Lung (tissue), 9 donors: ENCODE measurements at regions not wholly inside any gene's neighbourhood (a gene's known extent, or its start where the extent isn't known, plus 50 kb on each side); places are given as distances from the start of the nearest gene placed in this dataset.
"Not testable (repeated sequence)": the region's sequence is repeated elsewhere in the genome, so short reads cannot be mapped to it uniquely, and the experiment has no call there.

Experiments used
- ATAC-seq: fragments of 200-7000 bp; cut with Tn5 transposase; one replicate; pipeline ENCODE4 v1.9.1; 2020; ENCODE audit warnings: moderate number of reproducible peaks; ENCODE audit not compliant: insufficient read depth, low FRiP score
- DNase-seq, 3 donors: peaks; one replicate each; pipeline ENCODE4 v3.0.0-alpha.2; 2013 to 2017
- H3K27ac ChIP-seq, 2 donors: one replicate each; pipeline ENCODE4 v1.5.1; 2013; ENCODE audit warnings: mild to moderate bottlenecking in 2 of 2, moderate library complexity in 2 of 2, control low read depth in 1 of 2, inconsistent platforms in 1 of 2, low read depth in 1 of 2, low read length in 1 of 2
- H3K27me3 ChIP-seq, 3 donors: one replicate each; pipeline ENCODE4 v1.5.1; 2013; ENCODE audit warnings: low read length in 2 of 3; ENCODE audit not compliant: control insufficient read depth in 3 of 3, insufficient read depth in 3 of 3
- H3K36me3 ChIP-seq, 4 donors: one replicate each; pipeline ENCODE4 v1.5.1; 2013; ENCODE audit warnings: low read length in 4 of 4, mild to moderate bottlenecking in 1 of 4, moderate library complexity in 1 of 4; ENCODE audit not compliant: control insufficient read depth in 4 of 4, insufficient read depth in 4 of 4
- H3K4me1 ChIP-seq, 5 donors: one replicate each; pipeline ENCODE4 v1.5.1; 2013; ENCODE audit warnings: low read length in 5 of 5, mild to moderate bottlenecking in 2 of 5, moderate library complexity in 1 of 5; ENCODE audit not compliant: control insufficient read depth in 5 of 5, insufficient read depth in 5 of 5
- H3K4me3 ChIP-seq: one replicate; pipeline ENCODE4 v1.5.1; 2013; ENCODE audit warnings: mild to moderate bottlenecking, control low read depth, moderate library complexity
- H3K9ac ChIP-seq, 2 donors: one replicate each; pipeline ENCODE4 v1.5.1; 2013; ENCODE audit warnings: low read length in 2 of 2, control low read depth in 1 of 2; ENCODE audit not compliant: insufficient read depth in 1 of 2
- H3K9me3 ChIP-seq, 4 donors: one replicate each; pipeline ENCODE4 v1.5.1; 2013; ENCODE audit warnings: low read length in 3 of 4, mild to moderate bottlenecking in 1 of 4, moderate library complexity in 1 of 4; ENCODE audit not compliant: control insufficient read depth in 4 of 4, insufficient read depth in 3 of 4
- WGBS, 2 donors: extraction: QIAGEN DNeasy Blood & Tissue Kit; methylation state at CpG; one replicate each; pipeline ENCODE4 v1.1.7; 2013; 5-methylcytosine and 5-hydroxymethylcytosine counted together
- donor health status: Bipolar disorder and iron deficiency.
- donor health status: healthy.
- donor health status: DM: yes; HTN: yes; CAD: no.

DNA sequence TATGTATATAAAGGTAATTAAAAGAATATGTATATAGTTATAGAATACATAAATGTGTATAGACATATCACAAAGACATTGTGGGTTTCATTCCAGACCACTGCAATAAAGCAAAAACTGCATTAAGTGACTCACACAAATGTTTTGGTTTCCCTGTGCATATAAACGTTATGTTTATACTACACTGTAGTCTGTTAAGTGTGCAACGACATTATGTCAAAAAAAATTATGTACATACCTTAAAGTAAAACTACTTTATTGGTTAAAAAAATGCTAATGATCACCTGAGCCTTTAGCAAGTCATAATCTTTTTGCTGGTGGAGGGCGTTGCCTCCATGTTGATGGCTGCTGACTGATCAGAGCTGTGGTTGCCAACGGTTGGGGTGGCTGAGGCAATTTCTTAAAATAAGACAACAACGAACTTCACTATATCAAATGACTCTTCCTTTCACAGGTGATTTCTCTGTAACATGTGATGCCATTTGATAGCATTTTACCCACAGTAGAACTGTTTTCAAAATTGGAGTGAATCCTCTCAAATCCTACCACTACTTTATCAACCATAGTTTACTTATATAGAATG lies 107.8 kb downstream of the THSD1 start:
- not testable (repeated sequence) for H3K36me3 ChIP-seq, H3K4me1 ChIP-seq, H3K27me3 ChIP-seq, DNase-seq, ATAC-seq, H3K9me3 ChIP-seq, H3K27ac ChIP-seq, H3K9ac ChIP-seq, H3K4me3 ChIP-seq
- WGBS, 2 donors: 75 to 81% methylated on average over 5 of the region's 5 CpGs

DNA sequence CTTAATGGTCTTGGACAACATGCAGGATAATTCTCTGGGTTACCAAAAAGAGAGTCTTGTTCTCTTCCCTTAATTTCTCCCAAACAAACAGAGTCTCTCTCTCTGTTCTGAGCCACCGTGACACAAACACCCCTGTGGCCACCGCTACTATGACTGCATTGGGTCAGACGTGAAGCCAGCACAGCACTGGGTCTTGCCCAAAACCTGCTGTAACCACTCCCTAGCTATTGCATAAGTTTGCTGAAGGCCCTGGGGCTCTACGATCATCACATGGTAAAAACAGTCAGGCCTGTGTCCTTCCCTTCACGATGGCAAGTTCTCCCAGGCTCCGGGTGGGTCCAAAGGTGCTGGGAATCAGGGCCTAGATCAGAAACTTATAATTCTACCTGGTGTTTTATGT lies 117.1 kb downstream of the THSD1 start:
- not testable (repeated sequence) for H3K9ac ChIP-seq, DNase-seq, H3K4me3 ChIP-seq, H3K36me3 ChIP-seq, H3K27ac ChIP-seq, H3K9me3 ChIP-seq, ATAC-seq, H3K27me3 ChIP-seq, H3K4me1 ChIP-seq
- WGBS, 2 donors: 96 to 97% methylated on average over 2 of the region's 6 CpGs

DNA sequence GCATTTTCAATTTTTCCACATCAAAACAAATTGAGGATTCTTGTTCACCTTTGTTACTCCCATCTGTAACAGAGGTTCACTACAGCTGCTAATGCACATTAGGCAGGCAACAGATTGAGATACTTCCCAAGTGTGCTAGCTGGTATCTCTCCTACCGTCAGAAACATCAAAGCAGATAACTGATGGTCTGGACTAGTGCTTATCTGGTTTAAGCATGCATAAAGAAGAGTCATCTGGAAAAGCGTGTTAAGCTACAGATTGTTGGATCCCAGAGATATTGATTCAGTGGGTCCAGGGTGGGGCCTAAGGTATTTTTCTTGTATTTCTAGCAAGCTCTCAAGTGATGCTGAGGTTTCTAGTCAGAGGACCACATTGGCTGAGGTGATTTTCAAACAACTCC lies 122.0 kb upstream of the NEK3 start:
- H3K9ac ChIP-seq, DNase-seq, H3K36me3 ChIP-seq, H3K9me3 ChIP-seq, H3K4me3 ChIP-seq, H3K4me1 ChIP-seq, ATAC-seq, H3K27ac ChIP-seq, H3K27me3 ChIP-seq: not testable (repeated sequence)
- WGBS, 2 donors: 77 to 89% methylated on average over 2 of the region's 2 CpGs

GRCh38 chr13:52279408-52279807 lies 120.0 kb upstream of the NEK3 start:
- not testable (repeated sequence) for H3K36me3 ChIP-seq, H3K9ac ChIP-seq, ATAC-seq, H3K9me3 ChIP-seq, H3K27ac ChIP-seq, H3K4me1 ChIP-seq, H3K4me3 ChIP-seq, DNase-seq, H3K27me3 ChIP-seq
- WGBS, 2 donors: no CpG with 5 or more reads among the region's 1 CpG

GRCh38 chr13:52254299-52254698 lies 94.9 kb upstream of the NEK3 start:
- H3K4me1 ChIP-seq, H3K4me3 ChIP-seq, H3K36me3 ChIP-seq, H3K27ac ChIP-seq, ATAC-seq, H3K9ac ChIP-seq, DNase-seq, H3K27me3 ChIP-seq, H3K9me3 ChIP-seq: not testable (repeated sequence)
- WGBS, 2 donors: 96 to 97% methylated on average over 23 to 24 of the region's 24 CpGs

DNA sequence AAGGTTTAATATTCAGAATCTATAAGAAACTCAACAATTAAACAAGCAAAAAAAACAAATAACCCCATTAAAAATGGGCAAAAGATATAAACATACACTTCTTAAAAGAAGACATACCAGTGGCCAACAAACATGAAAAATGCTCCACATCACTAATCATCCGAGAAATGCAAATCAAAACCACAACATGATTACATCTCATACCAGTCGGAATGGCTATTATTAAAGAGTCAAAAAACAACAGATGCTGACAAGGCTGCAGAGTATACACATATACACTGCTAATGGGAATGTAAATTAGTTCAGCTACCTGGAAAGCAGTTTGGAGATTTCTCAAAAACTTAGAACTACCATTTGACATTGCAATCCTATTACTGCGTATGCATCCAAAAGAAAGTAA lies 81.4 kb upstream of the NEK3 start:
- H3K27ac ChIP-seq, H3K4me3 ChIP-seq, H3K9me3 ChIP-seq, H3K9ac ChIP-seq, H3K4me1 ChIP-seq, H3K27me3 ChIP-seq, DNase-seq, ATAC-seq, H3K36me3 ChIP-seq: not testable (repeated sequence)
- WGBS, 2 donors: 88 to 97% methylated on average over 2 to 3 of the region's 3 CpGs
